Peyer's patch (tissue), 4 donors: ENCODE measurements at regions not wholly inside any gene's neighbourhood (a gene's known extent, or its start where the extent isn't known, plus 50 kb on each side); places are given as distances from the start of the nearest gene placed in this dataset.

Experiments
- CTCF ChIP-seq, 6 experiments: fragments of 450-650 bp in 4 of 6; fragments of 200-600 bp in 2 of 6; sonication (generic) in 1 of 6; IDR thresholded peaks; one replicate each; pipeline ENCODE4 v1.5.1; 2017 to 2019; ENCODE audit warnings: antibody characterized with exemption in 6 of 6, mild to moderate bottlenecking in 3 of 6, moderate library complexity in 1 of 6
- POLR2A ChIP-seq, 2 donors: fragments of 450-650 bp; IDR thresholded peaks; one replicate each; pipeline ENCODE4 v1.5.1; 2017; ENCODE audit warnings: antibody characterized with exemption in 2 of 2, mild to moderate bottlenecking in 2 of 2, moderate library complexity in 2 of 2

- no peak for TF ChIP-seq CTCF (IDR thresholded peaks at IDR 0.05)
- TF ChIP-seq POLR2A (IDR thresholded peaks at IDR 0.05): no peak
These were observed 52.9 kb upstream of the VEGFC start for GRCh38 chr4:176845636-176846035.
